HUES64 (cell line): ENCODE measurements at regions not wholly inside any gene's neighbourhood (a gene's known extent, or its start where the extent isn't known, plus 50 kb on each side); places are given as distances from the start of the nearest gene placed in this dataset.

Source experiments
- H3K27ac ChIP-seq: 2 replicates; pipeline ENCODE4 v1.7.0; 2013; ENCODE audit warnings: low read depth, low read length, inconsistent platforms
- H3K27me3 ChIP-seq: 2 replicates; pipeline ENCODE4 v1.6.1; 2013; ENCODE audit warnings: mild to moderate bottlenecking, low read length; ENCODE audit not compliant: insufficient read depth
- H3K36me3 ChIP-seq: 2 replicates; pipeline ENCODE4 v1.6.1; 2013; ENCODE audit warnings: mild to moderate bottlenecking, low read length; ENCODE audit not compliant: insufficient read depth
- H3K4me1 ChIP-seq: 2 replicates; pipeline ENCODE4 v1.6.1; 2013; ENCODE audit warnings: mild to moderate bottlenecking, low read length, moderate library complexity; ENCODE audit not compliant: insufficient read depth
- H3K4me3 ChIP-seq: 2 replicates; pipeline ENCODE4 v1.5.1; 2013; ENCODE audit warnings: mild to moderate bottlenecking, low read length, moderate library complexity
- H3K9ac ChIP-seq: 2 replicates; pipeline ENCODE4 v1.6.1; 2013; ENCODE audit warnings: mild to moderate bottlenecking, low read depth, low read length
- H3K9me3 ChIP-seq: 2 replicates; pipeline ENCODE4 v1.6.1; 2013; ENCODE audit warnings: low read depth, low read length; ENCODE audit not compliant: insufficient read depth
- WGBS: fragments of 150-250, 120-280 bp; methylation state at CpG from one replicate; pipeline ENCODE4 v1.1.7; 2013; ENCODE audit warnings: missing lambda C conversion rate; 5-methylcytosine and 5-hydroxymethylcytosine counted together

DNA sequence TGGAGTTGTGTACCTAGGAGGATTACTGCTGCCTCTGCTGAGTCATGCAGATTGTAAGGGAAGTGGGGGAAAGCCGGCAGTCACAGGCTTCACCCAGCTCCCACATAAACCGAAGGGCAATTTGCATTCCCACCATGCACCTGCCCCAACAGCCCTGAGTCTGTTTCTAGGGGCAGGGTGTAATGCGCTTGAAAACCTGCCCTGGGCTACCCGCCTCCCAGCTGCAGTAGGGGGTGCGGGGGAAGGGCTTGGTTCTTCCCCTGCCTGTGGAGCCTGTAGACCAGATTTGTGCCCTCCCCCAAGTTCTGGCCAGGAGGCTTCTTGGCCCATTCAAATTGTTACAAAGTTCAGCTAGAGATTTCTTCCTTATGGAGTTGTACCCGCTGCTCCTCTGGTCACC, 269.2 kb upstream of the DDX53 start:
- no peaks in the 10 kb centered on the region for H3K36me3 ChIP-seq
- no peaks in the 10 kb centered on the region for H3K4me1 ChIP-seq
- H3K27me3 ChIP-seq: no peaks in the 10 kb centered on the region
- no peak overlapping the region for H3K9ac ChIP-seq
- H3K9me3 ChIP-seq: no peaks in the 10 kb centered on the region
- no peak overlapping the region for H3K27ac ChIP-seq
- H3K4me3 ChIP-seq: no peak overlapping the region
- 85% methylated on average over 5 of the region's 6 CpGs for WGBS

DNA sequence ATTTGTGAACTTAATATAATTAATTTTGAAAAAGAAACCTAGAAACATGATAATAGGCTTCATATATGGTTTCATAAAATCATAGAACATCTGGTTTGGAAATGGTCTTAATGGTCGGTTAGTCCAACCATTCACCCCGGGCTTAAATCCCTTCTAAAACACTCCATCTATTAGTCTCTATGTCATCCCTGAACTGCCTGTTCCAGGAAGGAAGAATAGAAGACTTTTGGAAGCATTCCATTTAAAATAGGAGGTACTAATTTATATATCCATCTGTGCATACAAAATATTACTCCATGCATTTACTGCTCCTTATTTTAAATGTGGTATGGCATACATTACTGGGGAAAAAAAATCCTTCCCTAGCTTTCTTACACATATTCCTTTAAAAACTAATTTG, 262.2 kb upstream of the DDX53 start:
- Histone ChIP-seq H3K9ac (no peak overlapping the region), H3K4me1 (no peaks in the 10 kb centered on the region), H3K9me3 (no peaks in the 10 kb centered on the region), H3K36me3 (no peaks in the 10 kb centered on the region), H3K4me3 (no peak overlapping the region), H3K27me3 (no peaks in the 10 kb centered on the region), H3K27ac (no peak overlapping the region)
- no CpG with 5 or more reads among the region's 2 CpGs for WGBS

DNA sequence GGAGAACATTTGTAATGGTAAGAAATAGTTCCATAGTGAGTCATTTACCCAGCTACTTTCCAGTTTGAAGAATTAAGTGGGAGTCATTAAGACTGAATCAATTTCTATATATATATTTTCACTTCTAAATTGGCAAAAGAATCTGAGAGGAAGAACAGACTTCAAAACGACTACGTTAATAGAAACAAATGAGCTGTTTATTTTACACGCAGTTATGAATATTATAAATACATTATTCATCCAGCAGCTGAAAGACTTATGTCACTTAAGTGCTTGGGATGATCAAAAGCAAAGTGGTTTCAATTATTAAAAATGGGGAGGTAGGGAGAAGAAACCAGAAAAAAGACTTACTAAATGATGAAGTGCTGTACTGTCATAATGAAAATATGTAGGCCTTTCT, 260.5 kb upstream of the DDX53 start:
- no CpG with 5 or more reads among the region's 3 CpGs for whole genome bisulfite sequencing
- no peak overlapping the region for H3K9ac ChIP-seq
- no peaks in the 10 kb centered on the region for H3K36me3 ChIP-seq
- no peaks in the 10 kb centered on the region for H3K4me1 ChIP-seq
- no peak overlapping the region for H3K27ac ChIP-seq
- no peaks in the 10 kb centered on the region for H3K9me3 ChIP-seq
- H3K27me3 ChIP-seq: no peaks in the 10 kb centered on the region
- H3K4me3 ChIP-seq: no peak overlapping the region

DNA sequence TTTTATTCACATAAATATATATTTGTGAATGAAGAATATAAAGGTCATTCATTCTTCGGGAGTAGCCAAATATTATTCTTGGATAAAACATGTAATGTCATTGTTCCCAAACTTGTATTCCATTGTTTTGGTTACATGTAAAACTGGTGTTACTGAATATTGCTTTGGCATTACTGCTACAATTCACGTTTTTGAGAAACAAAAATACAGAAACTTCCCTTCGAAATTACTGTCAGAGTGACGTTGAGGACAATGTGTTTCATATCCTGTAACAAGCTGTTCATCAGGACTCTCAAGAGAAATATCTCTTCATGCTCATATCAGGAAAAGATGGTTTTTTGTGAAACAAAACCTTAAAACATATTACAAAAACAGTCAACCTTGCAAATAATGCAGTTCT, 258.9 kb upstream of the DDX53 start:
- Histone ChIP-seq H3K9me3 (no peaks in the 10 kb centered on the region), H3K27ac (no peak overlapping the region), H3K36me3 (no peaks in the 10 kb centered on the region), H3K4me3 (no peak overlapping the region), H3K4me1 (no peaks in the 10 kb centered on the region), H3K27me3 (no peaks in the 10 kb centered on the region), H3K9ac (no peak overlapping the region)
- WGBS: 96% methylated on average over 3 of the region's 4 CpGs

DNA sequence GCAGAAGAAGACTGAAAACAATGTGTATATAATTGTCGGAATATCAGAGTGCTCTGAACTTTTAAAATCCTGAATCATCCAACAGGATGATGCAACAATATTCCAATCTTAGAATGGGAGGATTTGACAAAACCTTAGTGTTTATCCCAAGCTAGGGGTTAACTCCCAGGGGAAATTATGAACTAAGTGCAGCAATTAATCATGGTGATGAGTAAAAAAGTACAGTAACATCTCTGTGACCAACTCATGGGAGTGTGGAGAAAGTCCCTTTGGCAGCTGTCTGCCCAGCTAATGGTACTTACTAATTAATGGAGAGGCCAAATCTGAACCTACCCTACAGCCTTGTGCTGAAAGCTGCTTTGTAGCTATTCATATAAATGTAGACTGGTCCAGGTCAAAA, 257.6 kb upstream of the DDX53 start:
- Histone ChIP-seq H3K9ac (no peak overlapping the region), H3K9me3 (no peaks in the 10 kb centered on the region), H3K27me3 (no peaks in the 10 kb centered on the region), H3K4me3 (no peak overlapping the region), H3K36me3 (no peaks in the 10 kb centered on the region), H3K4me1 (no peaks in the 10 kb centered on the region), H3K27ac (no peak overlapping the region)
- 100% methylated on average over 1 of the region's 1 CpG for WGBS

DNA sequence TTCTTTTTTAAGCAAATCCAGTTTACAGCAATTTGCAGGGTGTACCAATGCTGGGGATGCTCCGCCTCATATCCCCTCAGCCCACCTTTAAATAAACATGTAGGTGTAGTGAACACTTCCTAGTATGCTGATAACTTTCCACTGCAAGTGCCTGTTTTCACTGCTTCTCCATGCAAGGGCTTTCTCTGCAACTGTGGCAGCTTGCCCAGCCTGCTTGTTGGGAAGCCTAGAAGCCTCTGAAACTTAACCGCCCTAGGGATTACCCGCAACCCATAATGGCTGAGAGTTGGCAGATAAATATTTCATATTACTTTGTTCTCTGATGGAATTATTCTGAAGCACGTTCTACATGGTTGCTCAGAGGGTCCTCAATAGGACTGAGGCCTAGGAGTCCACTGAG, 253.7 kb upstream of the DDX53 start:
- WGBS: 100% methylated on average over 4 of the region's 4 CpGs
- Histone ChIP-seq H3K36me3 (no peaks in the 10 kb centered on the region), H3K27ac (no peak overlapping the region), H3K9me3 (no peaks in the 10 kb centered on the region), H3K4me3 (no peak overlapping the region), H3K27me3 (no peaks in the 10 kb centered on the region), H3K4me1 (no peaks in the 10 kb centered on the region), H3K9ac (no peak overlapping the region)

DNA sequence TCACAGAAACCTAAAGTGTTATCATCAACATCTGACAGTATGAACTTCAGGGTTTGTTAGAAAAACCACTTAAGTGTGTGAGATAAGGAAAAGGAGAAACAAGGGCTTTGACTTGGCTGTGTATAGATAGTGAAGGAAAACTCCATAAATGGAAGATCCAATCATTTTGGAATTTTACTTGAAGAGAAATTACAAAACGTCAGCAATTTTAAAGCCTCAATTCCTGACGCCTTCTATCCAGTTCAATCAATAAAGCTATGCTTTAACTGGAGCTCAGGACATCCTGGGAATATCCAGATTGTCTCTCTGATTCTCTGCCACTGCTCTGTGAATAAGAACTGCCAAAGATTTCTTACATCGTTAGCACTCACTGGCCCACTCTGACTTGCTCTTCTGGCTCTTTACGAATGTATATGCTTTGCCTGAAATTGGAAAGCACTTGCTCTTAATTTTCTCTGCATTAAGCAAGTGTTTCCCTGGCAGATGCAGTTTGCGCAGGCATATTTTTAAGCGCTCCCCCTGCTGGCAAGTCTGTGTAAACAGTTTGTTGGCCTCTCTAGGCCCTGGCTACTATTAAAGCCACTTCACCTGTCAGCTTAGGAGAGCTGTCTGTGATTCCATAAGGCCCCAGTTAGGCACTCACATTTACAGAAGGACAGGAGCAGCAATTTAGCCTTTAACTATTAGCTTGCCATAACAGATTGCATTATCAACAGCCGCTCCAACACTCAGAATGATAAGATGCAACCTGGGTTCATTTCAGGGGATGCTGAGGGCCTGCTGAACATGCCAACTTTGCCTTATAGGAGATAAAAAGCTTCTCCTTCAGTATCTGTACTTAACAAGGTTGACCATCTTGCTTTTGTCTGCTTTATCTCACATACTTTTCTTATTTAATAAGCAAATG, 251.4 kb upstream of the DDX53 start:
- H3K27me3 ChIP-seq: no peaks in the 10 kb centered on the region
- 39% methylated on average over 7 of the region's 7 CpGs for WGBS
- no peaks in the 10 kb centered on the region for H3K9me3 ChIP-seq
- no peaks in the 10 kb centered on the region for H3K4me1 ChIP-seq
- H3K4me3 ChIP-seq: no peak overlapping the region
- no peak overlapping the region for H3K9ac ChIP-seq
- H3K27ac ChIP-seq: no peak overlapping the region
- no peaks in the 10 kb centered on the region for H3K36me3 ChIP-seq

DNA sequence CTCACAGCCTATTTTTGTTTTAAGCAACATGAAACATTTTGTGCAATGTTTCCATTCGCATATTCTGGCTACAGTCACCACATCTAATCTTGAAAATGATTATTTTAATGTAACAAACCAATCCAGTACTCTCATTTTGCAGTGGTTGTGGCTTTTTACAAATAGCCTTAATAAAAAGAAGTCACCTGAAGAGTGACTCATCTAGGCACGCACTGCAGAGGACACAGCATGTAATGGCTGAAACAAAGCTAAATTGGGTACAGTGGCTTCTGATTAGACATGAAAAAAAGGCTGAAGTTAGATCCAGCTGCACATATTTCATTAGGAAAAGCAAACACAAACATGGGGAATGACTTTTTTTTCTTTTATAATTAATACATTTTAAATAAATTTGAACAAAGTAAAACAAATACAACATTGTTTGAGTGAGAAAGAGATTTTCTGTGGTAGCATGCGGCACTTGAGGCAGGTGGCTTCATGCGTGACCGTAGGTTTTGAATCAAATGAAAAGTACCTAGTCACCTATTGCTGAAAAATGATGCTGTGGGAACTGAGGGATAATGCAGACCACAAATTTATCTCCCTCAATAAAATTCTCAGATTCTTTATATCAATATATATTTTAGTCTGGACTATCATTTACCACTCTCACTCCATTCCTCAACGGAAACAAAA, 240.8 kb upstream of the DDX53 start:
- Histone ChIP-seq H3K9ac (no peak overlapping the region), H3K27ac (no peak overlapping the region), H3K9me3 (no peaks in the 10 kb centered on the region), H3K4me1 (no peaks in the 10 kb centered on the region), H3K27me3 (no peaks in the 10 kb centered on the region), H3K4me3 (no peak overlapping the region), H3K36me3 (no peaks in the 10 kb centered on the region)
- WGBS: 91% methylated on average over 5 of the region's 6 CpGs

DNA sequence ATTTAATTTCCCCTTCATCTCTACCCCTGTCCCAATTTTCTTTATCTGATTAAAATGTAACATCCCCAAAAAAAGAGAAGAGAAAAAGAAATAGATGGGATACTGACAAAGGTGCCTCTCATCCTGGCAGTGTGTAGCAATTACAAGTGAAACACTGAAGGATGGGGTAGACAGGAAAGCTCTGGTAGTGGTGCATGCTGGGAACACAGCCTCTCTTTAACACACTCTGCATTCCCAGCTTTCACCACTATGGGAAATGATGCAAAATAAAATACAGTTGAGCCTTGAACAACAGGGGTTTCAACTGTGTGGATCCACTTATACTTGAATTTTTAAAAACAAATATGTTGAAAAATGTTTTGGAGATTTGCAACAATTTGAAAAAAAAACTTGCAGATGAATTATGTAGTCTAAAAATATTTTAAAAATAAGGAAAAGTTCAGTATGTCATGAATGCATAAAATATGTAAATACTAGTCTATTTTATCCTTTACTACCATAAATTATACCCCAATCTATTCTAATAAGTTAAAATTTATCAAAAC, 239.2 kb upstream of the DDX53 start:
- Histone ChIP-seq H3K9ac (no peak overlapping the region), H3K27ac (no peak overlapping the region), H3K4me1 (no peaks in the 10 kb centered on the region), H3K27me3 (no peaks in the 10 kb centered on the region), H3K4me3 (no peak overlapping the region), H3K9me3 (no peaks in the 10 kb centered on the region), H3K36me3 (no peaks in the 10 kb centered on the region)

DNA sequence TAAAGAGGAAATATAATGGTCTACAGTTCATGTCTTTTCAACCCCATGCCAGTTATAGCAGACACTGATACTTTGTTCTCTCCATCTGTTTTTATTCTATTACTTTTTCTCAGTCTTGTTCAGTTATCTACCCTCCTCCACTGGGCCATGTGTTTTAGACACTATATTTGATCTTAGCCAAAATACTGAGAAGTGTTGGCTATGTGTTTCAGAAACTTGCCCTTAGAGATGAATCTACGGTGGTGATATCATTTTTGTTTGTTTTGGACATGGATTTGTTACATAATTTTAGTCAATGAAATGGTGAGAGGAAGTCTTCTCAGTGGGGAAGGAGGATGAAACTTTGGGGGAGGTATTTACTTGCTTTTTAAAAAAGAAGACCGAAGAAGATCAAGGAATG, 211.5 kb upstream of the DDX53 start:
- H3K27me3 ChIP-seq: no peaks in the 10 kb centered on the region
- no peaks in the 10 kb centered on the region for H3K4me1 ChIP-seq
- H3K4me3 ChIP-seq: no peak overlapping the region
- WGBS: 90% methylated on average over 2 of the region's 2 CpGs
- no peak overlapping the region for H3K27ac ChIP-seq
- H3K9me3 ChIP-seq: no peaks in the 10 kb centered on the region
- H3K9ac ChIP-seq: no peak overlapping the region
- H3K36me3 ChIP-seq: no peaks in the 10 kb centered on the region

DNA sequence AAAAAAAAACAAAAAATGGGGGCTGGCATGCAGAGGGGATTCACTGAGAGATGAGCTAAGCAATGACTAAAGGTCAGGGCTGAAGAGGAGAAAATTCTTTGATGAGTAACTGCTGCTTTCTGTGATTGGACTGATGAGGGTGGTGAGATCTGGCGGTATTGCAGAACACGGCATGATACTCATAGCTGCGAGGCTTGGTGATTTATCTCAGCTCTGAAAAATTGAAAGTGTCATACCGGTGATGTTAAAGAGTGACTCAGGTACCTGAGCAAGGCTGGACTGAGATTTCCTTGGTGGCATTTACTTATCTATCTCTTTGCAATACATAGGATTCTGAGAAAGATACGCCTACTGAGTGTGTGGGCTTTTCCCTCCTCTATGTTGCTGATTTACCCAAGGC, 204.1 kb upstream of the DDX53 start:
- no peaks in the 10 kb centered on the region for H3K9me3 ChIP-seq
- no peak overlapping the region for H3K27ac ChIP-seq
- 94% methylated on average over 4 of the region's 5 CpGs for WGBS
- no peaks in the 10 kb centered on the region for H3K27me3 ChIP-seq
- H3K4me1 ChIP-seq: peaks cover 6% of the 10 kb centered on the region; the same call in 1 of the 2 replicates
- no peak overlapping the region for H3K9ac ChIP-seq
- no peak overlapping the region for H3K4me3 ChIP-seq
- H3K36me3 ChIP-seq: no peaks in the 10 kb centered on the region
